SK-N-SH (cell line): ENCODE measurements at regions not wholly inside any gene's neighbourhood (a gene's known extent, or its start where the extent isn't known, plus 50 kb on each side); places are given as distances from the start of the nearest gene placed in this dataset.
"Not testable (repeated sequence)": the region's sequence is repeated elsewhere in the genome, so short reads cannot be mapped to it uniquely, and the experiment has no call there.

ENCODE experiments used
- CTCF ChIA-PET: fragments of 300-600, 350-600 bp; formaldehyde crosslinking; extraction: SDS; loops from one replicate; lab custom pipeline; 2021; lab: Yijun Ruan, JAX
- POLR2A ChIA-PET: fragments of 350-600 bp; sonication (Branson Sonifier 250); formaldehyde crosslinking; extraction: SDS; loops from one replicate; lab custom pipeline; 2020; ENCODE audit warnings: antibody characterized with exemption, inconsistent platforms; lab: Yijun Ruan, JAX
- DNase-seq: peaks from one replicate; pipeline ENCODE4 v3.0.0; 2012
- H2AFZ ChIP-seq: fragments of 200-600 bp; sonication (generic); 2 replicates; pipeline ENCODE4 v1.8.1; 2016; ENCODE audit warnings: antibody characterized with exemption, mild to moderate bottlenecking, low read depth
- H3F3A ChIP-seq: fragments of 200-600 bp; sonication (generic); replicated peaks from 2 replicates; pipeline ENCODE3; 2016; ENCODE audit warnings: antibody characterized with exemption, mild to moderate bottlenecking; ENCODE audit not compliant: insufficient read depth
- H3K27ac ChIP-seq, 2 experiments: fragments of 200-500 bp in 1 of 2; fragments of 200-600 bp in 1 of 2; sonication (Bioruptor generic) in 1 of 2; sonication (generic), shearing (Covaris generic) in 1 of 2; 2 replicates each; pipeline versions ENCODE4 v1.5.1 to v1.6.1; 2014 to 2016; ENCODE audit warnings: low read depth in 2 of 2, inconsistent platforms in 1 of 2, low read length in 1 of 2, mild to moderate bottlenecking in 1 of 2, mixed read lengths in 1 of 2
- H3K27me3 ChIP-seq: fragments of 200-600 bp; sonication (generic), shearing (Covaris generic); 2 replicates; pipeline ENCODE4 v1.6.1; 2016; ENCODE audit warnings: mixed run types; ENCODE audit not compliant: insufficient read depth
- H3K36me3 ChIP-seq, 2 experiments: fragments of 200-500 bp in 1 of 2; fragments of 200-600 bp in 1 of 2; sonication (Bioruptor generic) in 1 of 2; sonication (generic) in 1 of 2; replicated peaks in 1 of 2; 2 replicates each; pipeline versions ENCODE3 to v1.5.1; 2014 to 2016; ENCODE audit warnings: low read length in 1 of 2, mild to moderate bottlenecking in 1 of 2; ENCODE audit not compliant: insufficient read depth in 2 of 2, control insufficient read depth in 1 of 2
- H3K4me1 ChIP-seq, 2 experiments: fragments of 200-500 bp in 1 of 2; fragments of 200-600 bp in 1 of 2; sonication (Bioruptor generic) in 1 of 2; sonication (generic), shearing (Covaris generic) in 1 of 2; 2 replicates each; pipeline versions ENCODE4 v1.5.1 to v1.6.1; 2014 to 2016; ENCODE audit warnings: low read depth in 1 of 2, low read length in 1 of 2, mixed run types in 1 of 2; ENCODE audit not compliant: insufficient read depth in 2 of 2, control insufficient read depth in 1 of 2
- H3K4me2 ChIP-seq: fragments of 200-600 bp; sonication (generic), shearing (Covaris generic); 2 replicates; pipeline ENCODE4 v1.6.1; 2017; ENCODE audit warnings: mixed run types
- H3K4me3 ChIP-seq, 2 experiments: fragments of 200-500 bp in 1 of 2; fragments of 200-600 bp in 1 of 2; sonication (Bioruptor generic) in 1 of 2; sonication (generic), shearing (Covaris generic) in 1 of 2; 2 replicates each; pipeline versions ENCODE4 v1.5.1 to v1.8.1; 2014 to 2016; ENCODE audit warnings: low read depth in 2 of 2, inconsistent platforms in 1 of 2, low read length in 1 of 2, mild to moderate bottlenecking in 1 of 2, mixed read lengths in 1 of 2, moderate library complexity in 1 of 2
- H3K79me2 ChIP-seq: fragments of 200-600 bp; sonication (generic); 2 replicates; pipeline ENCODE4 v1.8.1; 2017; ENCODE audit warnings: mild to moderate bottlenecking; ENCODE audit not compliant: insufficient read depth
- H3K9ac ChIP-seq: fragments of 200-600 bp; sonication (generic); 2 replicates; pipeline ENCODE4 v1.6.1; 2017; ENCODE audit warnings: mixed run types
- H3K9me2 ChIP-seq: fragments of 200-600 bp; sonication (generic); 2 replicates; pipeline ENCODE4 v1.6.1; 2017; ENCODE audit warnings: mixed run types
- H3K9me3 ChIP-seq: fragments of 200-600 bp; sonication (generic); 2 replicates; pipeline ENCODE4 v1.6.1; 2017; ENCODE audit warnings: mixed run types, mild to moderate bottlenecking, moderate library complexity
- H4K20me1 ChIP-seq: fragments of 200-600 bp; sonication (generic); 2 replicates; pipeline ENCODE4 v1.6.1; 2017; ENCODE audit warnings: mild to moderate bottlenecking, mixed run types; ENCODE audit not compliant: insufficient read depth
- WGBS: methylation state at CpG from one replicate; pipeline ENCODE4 v1.1.6; 2017; ENCODE audit warnings: low lambda C conversion rate; 5-methylcytosine and 5-hydroxymethylcytosine counted together

GRCh38 chr2:89130665-89131308, 439.3 kb downstream of the RPIA start:
- 11% methylated on average over 9 of the region's 10 CpGs for WGBS

GRCh38 chr2:89142959-89143358, 451.5 kb downstream of the RPIA start:
- H3K27me3 ChIP-seq, H3K4me3 ChIP-seq, H3K36me3 ChIP-seq, H3K9me3 ChIP-seq, POLR2A ChIA-PET, H2AFZ ChIP-seq, H3K9ac ChIP-seq, H3F3A ChIP-seq, CTCF ChIA-PET, H3K79me2 ChIP-seq, H3K9me2 ChIP-seq, H3K27ac ChIP-seq, H4K20me1 ChIP-seq, H3K4me2 ChIP-seq, H3K4me1 ChIP-seq, DNase-seq: not testable (repeated sequence)
- 3% methylated on average over 4 of the region's 5 CpGs for WGBS

More at GRCh38 chr2:89130665-89131308, 439.3 kb downstream of the RPIA start:
- H3F3A ChIP-seq, H3K27me3 ChIP-seq, H3K27ac ChIP-seq, H4K20me1 ChIP-seq, H3K4me3 ChIP-seq, H2AFZ ChIP-seq, H3K9ac ChIP-seq, H3K4me1 ChIP-seq, H3K9me3 ChIP-seq, DNase-seq, CTCF ChIA-PET, H3K9me2 ChIP-seq, H3K36me3 ChIP-seq, H3K79me2 ChIP-seq, H3K4me2 ChIP-seq, POLR2A ChIA-PET: not testable (repeated sequence)

GRCh38 chr2:89145342-89145741, 453.9 kb downstream of the RPIA start:
- WGBS: 0% methylated on average over 1 of the region's 1 CpG
- H3K36me3 ChIP-seq, POLR2A ChIA-PET: not testable (repeated sequence)

GRCh38 chr2:89148256-89148655, 456.8 kb downstream of the RPIA start:
- CTCF ChIA-PET, H3K4me1 ChIP-seq, H3K36me3 ChIP-seq, H3K9me3 ChIP-seq, DNase-seq, POLR2A ChIA-PET, H3F3A ChIP-seq, H3K4me3 ChIP-seq, H3K4me2 ChIP-seq, H3K9ac ChIP-seq, H3K27me3 ChIP-seq, H3K9me2 ChIP-seq, H4K20me1 ChIP-seq, H2AFZ ChIP-seq, H3K27ac ChIP-seq, H3K79me2 ChIP-seq: not testable (repeated sequence)
- 0% methylated on average over 2 of the region's 2 CpGs for WGBS

More at GRCh38 chr2:89145342-89145741, 453.9 kb downstream of the RPIA start:
- H3K27ac ChIP-seq, H3K79me2 ChIP-seq, H2AFZ ChIP-seq, CTCF ChIA-PET, H3K9me2 ChIP-seq, H3F3A ChIP-seq, DNase-seq, H3K27me3 ChIP-seq, H3K4me1 ChIP-seq, H3K4me2 ChIP-seq, H4K20me1 ChIP-seq, H3K9ac ChIP-seq, H3K4me3 ChIP-seq, H3K9me3 ChIP-seq: not testable (repeated sequence)

- H4K20me1 ChIP-seq, H3F3A ChIP-seq, H3K9me2 ChIP-seq, H2AFZ ChIP-seq, DNase-seq, CTCF ChIA-PET, H3K4me1 ChIP-seq, POLR2A ChIA-PET, H3K4me3 ChIP-seq, H3K27ac ChIP-seq, H3K36me3 ChIP-seq, H3K9ac ChIP-seq, H3K79me2 ChIP-seq, H3K27me3 ChIP-seq, H3K4me2 ChIP-seq, H3K9me3 ChIP-seq: not testable (repeated sequence)
- WGBS: no CpG with 5 or more reads among the region's 1 CpG
These were observed 460.2 kb downstream of the RPIA start for GRCh38 chr2:89151699-89152098.

GRCh38 chr2:89152501-89152900, 461.0 kb downstream of the RPIA start:
- H3K9me3 ChIP-seq, H3K9me2 ChIP-seq, H3K36me3 ChIP-seq, H3K27me3 ChIP-seq, H3K9ac ChIP-seq, H3K4me2 ChIP-seq, H4K20me1 ChIP-seq, POLR2A ChIA-PET, H3K27ac ChIP-seq, CTCF ChIA-PET, DNase-seq, H3K79me2 ChIP-seq, H2AFZ ChIP-seq, H3K4me1 ChIP-seq, H3K4me3 ChIP-seq, H3F3A ChIP-seq: not testable (repeated sequence)
